Endothelial cell of umbilical vein (primary cell): ENCODE measurements at regions not wholly inside any gene's neighbourhood (a gene's known extent, or its start where the extent isn't known, plus 50 kb on each side); places are given as distances from the start of the nearest gene placed in this dataset.

Experiments used
- BruUV-seq: library from RNA; stranded (reverse); fragments of 400-500 nt; replicated peaks from 2 replicates; lab custom pipeline; 2021; lab: Mats Ljungman, UMichigan
- CTCF ChIA-PET: fragments of 300-600, 350-600 bp; sonication (Branson Sonifier 250); formaldehyde crosslinking; loops from one replicate; lab custom pipeline; 2021; ENCODE audit warnings: antibody characterized with exemption, inconsistent platforms; lab: Charles Lee
- POLR2A ChIA-PET: fragments of 300-600, 350-600 bp; sonication (Branson Sonifier 250); formaldehyde crosslinking; loops from one replicate; lab custom pipeline; 2021; ENCODE audit warnings: antibody characterized with exemption, inconsistent platforms; lab: Charles Lee
- DNase-seq: peaks from one replicate; pipeline ENCODE4 v3.0.0-alpha.2; 2011; ENCODE audit warnings: low read depth, low spot score
- FAIRE-seq: peaks from 2 replicates; lab custom pipeline; 2011; peaks lifted over from hg19 to GRCh38; lab: Jason Lieb, UNC
- H2AFZ ChIP-seq: 2 replicates; pipeline ENCODE4 v1.6.0; 2012; ENCODE audit warnings: low read depth, low read length, control low read depth, inconsistent platforms
- H3K27ac ChIP-seq: 2 replicates; pipeline ENCODE4 v1.5.1; 2011; ENCODE audit warnings: low read depth, mild to moderate bottlenecking, control low read depth, low read length, moderate library complexity; ENCODE audit not compliant: insufficient read depth
- H3K27me3 ChIP-seq, 2 experiments: 2 replicates each; pipeline versions ENCODE4 v1.6.0 to v1.6.1; 2011; ENCODE audit warnings: low read length in 2 of 2, mixed read lengths in 1 of 2; ENCODE audit not compliant: control insufficient read depth in 2 of 2, insufficient read depth in 2 of 2
- H3K36me3 ChIP-seq, 2 experiments: 2 replicates in 1 of 2; 3 replicates in 1 of 2; pipeline ENCODE4 v1.5.1; 2011; ENCODE audit warnings: low read length in 2 of 2, mild to moderate bottlenecking in 1 of 2, moderate library complexity in 1 of 2; ENCODE audit not compliant: control insufficient read depth in 2 of 2, insufficient read depth in 2 of 2; ENCODE audit errors: extremely low read depth in 1 of 2
- H3K4me1 ChIP-seq: 3 replicates; pipeline ENCODE4 v1.5.1; 2011; ENCODE audit warnings: mild to moderate bottlenecking, low read length; ENCODE audit not compliant: control insufficient read depth, insufficient read depth; ENCODE audit errors: extremely low read depth
- H3K4me2 ChIP-seq: 2 replicates; pipeline ENCODE4 v1.6.1; 2011; ENCODE audit warnings: low read length, control low read depth, mixed read lengths; ENCODE audit not compliant: insufficient read depth
- H3K4me3 ChIP-seq, 3 experiments: fragments of 200-600 bp in 1 of 3; sonication (generic), shearing (Covaris generic) in 1 of 3; replicated peaks in 1 of 3; 2 replicates each; pipeline ENCODE4 v1.5.1; 2011 to 2016; ENCODE audit warnings: control low read depth in 3 of 3, low read length in 3 of 3, mild to moderate bottlenecking in 2 of 3, inconsistent platforms in 1 of 3, low read depth in 1 of 3, moderate library complexity in 1 of 3; ENCODE audit not compliant: insufficient read depth in 1 of 3
- H3K79me2 ChIP-seq: 2 replicates; pipeline ENCODE4 v1.6.0; 2012; ENCODE audit warnings: low read length, inconsistent platforms; ENCODE audit not compliant: control insufficient read depth, insufficient read depth
- H3K9ac ChIP-seq: replicated peaks from 2 replicates; pipeline ENCODE3; 2011; ENCODE audit warnings: low read length, control low read depth; ENCODE audit not compliant: insufficient read depth; ENCODE audit errors: extremely low read depth
- H3K9me1 ChIP-seq: replicated peaks from 3 replicates; pipeline ENCODE4 v1.6.0; 2011; ENCODE audit warnings: mild to moderate bottlenecking, low read length; ENCODE audit not compliant: control insufficient read depth, insufficient read depth; ENCODE audit errors: extremely low read depth
- H3K9me3 ChIP-seq: replicated peaks from 2 replicates; pipeline ENCODE4 v1.5.1; 2012; ENCODE audit warnings: low read length, inconsistent platforms; ENCODE audit not compliant: control insufficient read depth, insufficient read depth
- H4K20me1 ChIP-seq: replicated peaks from 2 replicates; pipeline ENCODE3; 2011; ENCODE audit warnings: mild to moderate bottlenecking, low read length; ENCODE audit not compliant: control insufficient read depth, insufficient read depth; ENCODE audit errors: extremely low read depth
- EZH2 ChIP-seq: IDR thresholded peaks from 2 replicates; pipeline ENCODE4 v1.6.1; 2012; ENCODE audit warnings: borderline replicate concordance, low read depth, mild to moderate bottlenecking, moderate library complexity, low read length, inconsistent platforms; ENCODE audit not compliant: severe bottlenecking
- FOS ChIP-seq: IDR thresholded peaks from 2 replicates; pipeline ENCODE4 v1.6.1; 2011; ENCODE audit warnings: mild to moderate bottlenecking, low read length, moderate library complexity, borderline replicate concordance; ENCODE audit not compliant: insufficient read depth
- GATA2 ChIP-seq: IDR thresholded peaks from 2 replicates; pipeline ENCODE4 v1.7.0; 2011; ENCODE audit warnings: low read depth, mild to moderate bottlenecking, moderate library complexity, mixed read lengths, low read length; ENCODE audit not compliant: insufficient read length, insufficient read depth
- JUN ChIP-seq: IDR thresholded peaks from 2 replicates; pipeline ENCODE4 v1.6.1; 2011; ENCODE audit warnings: borderline replicate concordance, low read depth; ENCODE audit not compliant: insufficient read length, insufficient read depth
- MAX ChIP-seq: IDR thresholded peaks from 2 replicates; pipeline ENCODE4 v1.6.1; 2011; ENCODE audit not compliant: insufficient read depth, insufficient read length
- MYC ChIP-seq: IDR thresholded peaks from one replicate; pipeline ENCODE4 v1.6.1; 2011; ENCODE audit warnings: mild to moderate bottlenecking, low read depth, low read length
- POLR2AphosphoS5 ChIP-seq: IDR thresholded peaks from 2 replicates; pipeline ENCODE4 v1.6.1; 2012; ENCODE audit warnings: low read depth, mild to moderate bottlenecking, control low read depth, low read length, moderate library complexity; ENCODE audit not compliant: insufficient read depth
- dilution Hi-C: fragments of 300-500 bp; cut with MboI; formaldehyde crosslinking; loops from one replicate; pipeline ENCODE4 v1.15.0; 2019; ENCODE audit warnings: low sequenced_read_pairs; ENCODE audit not compliant: extremely low pct_ligation_motif_present
- intact Hi-C: fragments of 100-400 bp; cut with micrococcal nuclease; formaldehyde crosslinking; loops from one replicate; pipeline ENCODE4 v1.10.0; 2022
- TF ChIP-seq, protein P1 (sequence below), 2 donors: IDR thresholded peaks; 1 replicate in 1 of 2; 2 replicates in 1 of 2; pipeline ENCODE4 v1.5.1; 2011; ENCODE audit warnings: low read length in 2 of 2, mild to moderate bottlenecking in 2 of 2, moderate library complexity in 2 of 2, control low read depth in 1 of 2, inconsistent platforms in 1 of 2, low read depth in 1 of 2; ENCODE audit not compliant: insufficient read depth in 1 of 2; ENCODE audit errors: extremely low read depth in 1 of 2

DNA sequence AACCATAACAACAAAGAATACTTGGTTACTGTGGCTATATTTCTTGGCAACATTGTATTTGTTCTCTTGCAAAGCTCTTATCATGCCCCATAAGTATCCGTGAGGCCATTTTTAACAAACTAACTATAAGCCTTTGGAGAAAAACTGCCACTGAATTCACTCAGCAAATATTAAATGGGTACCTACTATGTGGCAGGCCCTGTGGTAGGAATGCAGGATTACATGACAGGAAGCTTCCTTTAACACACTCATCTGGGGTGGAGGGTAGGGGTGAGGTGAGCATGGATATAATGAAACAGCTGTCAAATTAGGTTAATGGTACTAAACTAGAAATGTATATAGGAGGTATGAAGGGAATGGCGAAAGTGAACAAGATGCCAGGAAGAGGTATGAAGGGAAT, 504.8 kb downstream of the MEI4 start:
- Histone ChIP-seq H3K79me2 (no peaks in the 10 kb centered on the region), H3K36me3 (no peaks in the 10 kb centered on the region), H3K9me3 (no peaks in the 10 kb centered on the region), H3K4me1 (no peaks in the 10 kb centered on the region), H2AFZ (no peak overlapping the region), H3K27ac (no peak overlapping the region), H3K4me2 (no peak overlapping the region), H3K27me3 (no peaks in the 10 kb centered on the region), H3K9me1 (peaks cover 3% of the 10 kb centered on the region), H3K9ac (no peak overlapping the region), H4K20me1 (no peaks in the 10 kb centered on the region), H3K4me3 (no peak overlapping the region)
- FAIRE-seq (no peak), DNase-seq (no peak)
- no TSS peak for BruUV-seq
- ChIA-PET CTCF (no interaction called here), POLR2A (no interaction called here)
- TF ChIP-seq FOS: no peak
- no peak for TF ChIP-seq MYC
- TF ChIP-seq JUN: no peak
- TF ChIP-seq MAX: no peak
- no peak for TF ChIP-seq POLR2AphosphoS5
- TF ChIP-seq, protein P1, sequence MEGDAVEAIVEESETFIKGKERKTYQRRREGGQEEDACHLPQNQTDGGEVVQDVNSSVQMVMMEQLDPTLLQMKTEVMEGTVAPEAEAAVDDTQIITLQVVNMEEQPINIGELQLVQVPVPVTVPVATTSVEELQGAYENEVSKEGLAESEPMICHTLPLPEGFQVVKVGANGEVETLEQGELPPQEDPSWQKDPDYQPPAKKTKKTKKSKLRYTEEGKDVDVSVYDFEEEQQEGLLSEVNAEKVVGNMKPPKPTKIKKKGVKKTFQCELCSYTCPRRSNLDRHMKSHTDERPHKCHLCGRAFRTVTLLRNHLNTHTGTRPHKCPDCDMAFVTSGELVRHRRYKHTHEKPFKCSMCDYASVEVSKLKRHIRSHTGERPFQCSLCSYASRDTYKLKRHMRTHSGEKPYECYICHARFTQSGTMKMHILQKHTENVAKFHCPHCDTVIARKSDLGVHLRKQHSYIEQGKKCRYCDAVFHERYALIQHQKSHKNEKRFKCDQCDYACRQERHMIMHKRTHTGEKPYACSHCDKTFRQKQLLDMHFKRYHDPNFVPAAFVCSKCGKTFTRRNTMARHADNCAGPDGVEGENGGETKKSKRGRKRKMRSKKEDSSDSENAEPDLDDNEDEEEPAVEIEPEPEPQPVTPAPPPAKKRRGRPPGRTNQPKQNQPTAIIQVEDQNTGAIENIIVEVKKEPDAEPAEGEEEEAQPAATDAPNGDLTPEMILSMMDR (IDR thresholded peaks at IDR 0.05; ENCODE audit: extremely low read depth in 1 of 2, insufficient read depth in 1 of 2, low read depth in 1 of 2, low read length in 2 of 2): no peak
- TF ChIP-seq GATA2: no peak
- TF ChIP-seq EZH2: no peak
- dilution Hi-C loops (no loop called here), intact Hi-C loops (no loop called here)
